Astrocyte (in vitro differentiated cells and primary cell): ENCODE measurements at regions not wholly inside any gene's neighbourhood (a gene's known extent, or its start where the extent isn't known, plus 50 kb on each side); places are given as distances from the start of the nearest gene placed in this dataset.
"Not testable (repeated sequence)": the region's sequence is repeated elsewhere in the genome, so short reads cannot be mapped to it uniquely, and the experiment has no call there.

Experiments used
- EZH2 ChIP-seq: IDR thresholded peaks from 2 replicates; pipeline ENCODE4 v1.6.1; 2012; ENCODE audit warnings: mild to moderate bottlenecking, low read length, inconsistent platforms; ENCODE audit not compliant: insufficient read depth
- TF ChIP-seq, protein P1 (sequence below): IDR thresholded peaks from 2 replicates; pipeline ENCODE4 v1.5.1; 2011; ENCODE audit warnings: low read depth, mild to moderate bottlenecking, inconsistent platforms, low read length, moderate library complexity; ENCODE audit not compliant: insufficient read depth

DNA sequence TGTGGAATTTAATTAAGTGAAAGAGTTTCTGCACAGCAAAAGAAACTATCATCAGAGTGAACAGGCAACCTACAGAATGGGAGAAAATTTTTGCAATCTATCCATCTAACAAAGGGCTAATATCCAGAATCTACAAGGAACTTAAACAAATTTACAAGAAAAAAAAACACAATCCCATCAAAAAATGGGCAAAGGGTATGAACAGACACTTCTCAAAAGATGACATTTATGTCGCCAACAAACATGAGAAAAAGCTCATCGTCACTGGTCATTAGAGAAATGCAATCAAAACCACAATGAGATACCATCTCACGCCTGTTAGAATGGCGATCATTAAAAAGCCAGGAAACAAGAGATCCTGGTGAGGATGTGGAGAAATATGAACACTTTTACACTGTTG, 128.0 kb downstream of the AHSP start:
- TF ChIP-seq, protein P1, sequence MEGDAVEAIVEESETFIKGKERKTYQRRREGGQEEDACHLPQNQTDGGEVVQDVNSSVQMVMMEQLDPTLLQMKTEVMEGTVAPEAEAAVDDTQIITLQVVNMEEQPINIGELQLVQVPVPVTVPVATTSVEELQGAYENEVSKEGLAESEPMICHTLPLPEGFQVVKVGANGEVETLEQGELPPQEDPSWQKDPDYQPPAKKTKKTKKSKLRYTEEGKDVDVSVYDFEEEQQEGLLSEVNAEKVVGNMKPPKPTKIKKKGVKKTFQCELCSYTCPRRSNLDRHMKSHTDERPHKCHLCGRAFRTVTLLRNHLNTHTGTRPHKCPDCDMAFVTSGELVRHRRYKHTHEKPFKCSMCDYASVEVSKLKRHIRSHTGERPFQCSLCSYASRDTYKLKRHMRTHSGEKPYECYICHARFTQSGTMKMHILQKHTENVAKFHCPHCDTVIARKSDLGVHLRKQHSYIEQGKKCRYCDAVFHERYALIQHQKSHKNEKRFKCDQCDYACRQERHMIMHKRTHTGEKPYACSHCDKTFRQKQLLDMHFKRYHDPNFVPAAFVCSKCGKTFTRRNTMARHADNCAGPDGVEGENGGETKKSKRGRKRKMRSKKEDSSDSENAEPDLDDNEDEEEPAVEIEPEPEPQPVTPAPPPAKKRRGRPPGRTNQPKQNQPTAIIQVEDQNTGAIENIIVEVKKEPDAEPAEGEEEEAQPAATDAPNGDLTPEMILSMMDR, result not testable (repeated sequence)
- not testable (repeated sequence) for TF ChIP-seq EZH2
